Stimulated activated CD4-positive, alpha-beta T cell treated with anti-CD3 and anti-CD28 coated beads, Interleukin-1b, Interleukin-23, amount 100 ng/mL, for 48 hours (primary cell): ENCODE measurements at regions not wholly inside any gene's neighbourhood (a gene's known extent, or its start where the extent isn't known, plus 50 kb on each side); places are given as distances from the start of the nearest gene placed in this dataset.
"Not testable (repeated sequence)": the region's sequence is repeated elsewhere in the genome, so short reads cannot be mapped to it uniquely, and the experiment has no call there.

Experiments used
- DNase-seq: peaks from one replicate; pipeline ENCODE4 v3.0.0-alpha.2; 2020

DNA sequence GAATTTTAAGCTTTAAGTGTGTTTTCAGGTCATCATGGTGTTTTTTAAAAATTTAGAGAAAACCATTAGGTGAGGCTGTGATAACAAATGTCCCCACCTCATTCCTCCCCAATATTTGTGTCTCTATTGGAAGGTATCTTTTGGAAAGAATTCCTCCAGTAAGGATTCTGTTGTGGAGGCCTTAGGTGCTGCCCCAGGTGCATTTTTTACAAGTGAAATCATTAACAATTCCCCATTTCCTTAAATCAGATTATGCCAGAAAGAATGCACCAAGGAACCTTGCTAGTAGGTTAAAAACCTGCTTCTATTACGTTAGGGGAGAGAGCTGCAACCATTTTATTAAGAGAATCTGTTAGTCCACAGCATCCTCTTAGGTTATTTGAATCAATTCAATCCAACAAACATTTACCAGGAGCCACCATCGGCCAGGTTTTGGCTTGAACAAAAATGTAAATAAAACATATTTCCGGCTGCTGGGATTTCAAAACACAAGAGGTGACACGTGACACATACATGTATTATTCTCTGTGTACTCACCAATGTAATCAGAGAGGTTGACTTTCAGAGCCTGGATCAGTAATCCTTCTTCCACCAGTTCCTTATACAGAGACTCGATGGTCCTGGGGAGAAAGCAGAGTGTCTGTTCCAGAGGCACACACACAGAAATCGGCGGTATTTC is 112.5 kb upstream of the ASB18 start:
- no peak for DNase-seq

GRCh38 chr2:236380051-236380612 is 115.9 kb upstream of the ASB18 start:
- no peak for DNase-seq

DNA sequence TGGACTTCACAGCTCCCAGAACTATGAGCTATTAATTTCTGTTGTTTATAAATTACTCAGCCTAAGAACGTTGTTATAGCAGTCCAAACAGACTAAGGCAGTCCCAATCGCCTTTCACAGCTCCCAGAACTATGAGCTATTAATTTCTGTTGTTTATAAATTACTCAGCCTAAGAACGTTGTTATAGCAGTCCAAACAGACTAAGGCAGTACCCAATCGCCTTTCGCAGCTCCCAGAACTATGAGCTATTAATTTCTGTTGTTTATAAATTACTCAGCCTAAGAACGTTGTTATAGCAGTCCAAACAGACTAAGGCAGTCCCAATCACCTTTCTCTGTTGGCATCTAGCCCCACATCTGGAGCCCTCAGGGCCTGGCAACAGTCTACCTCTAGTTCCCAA is 117.0 kb upstream of the ASB18 start:
- not testable (repeated sequence) for DNase-seq

- not testable (repeated sequence) for DNase-seq
Measured at GRCh38 chr2:236389284-236390216, 125.3 kb upstream of the ASB18 start.

- no peak for DNase-seq
Measured at GRCh38 chr2:236393101-236393500, 128.9 kb upstream of the ASB18 start.

DNA sequence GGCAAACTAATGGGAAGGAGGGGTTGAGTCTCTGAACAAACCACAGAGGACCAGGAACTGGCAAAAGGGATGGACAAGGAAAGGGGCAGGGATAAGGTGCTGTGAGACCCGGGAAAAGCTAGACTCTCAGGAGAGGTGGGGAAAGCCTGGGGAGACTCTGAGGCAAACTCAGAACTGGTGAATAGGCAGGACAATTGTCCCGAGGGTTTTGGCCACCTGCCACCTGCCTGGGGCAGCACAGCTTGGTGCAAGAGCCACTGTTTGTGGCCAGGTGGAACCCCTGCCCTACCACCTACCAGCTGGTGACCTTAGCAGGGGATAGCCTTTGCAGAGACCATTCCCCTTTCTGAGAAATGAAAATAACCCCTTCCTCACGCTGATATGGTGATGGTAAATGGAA is 129.4 kb upstream of the ASB18 start:
- DNase-seq = no peak

GRCh38 chr2:236394571-236394970 is 130.4 kb upstream of the ASB18 start:
- DNase-seq = no peak

DNA sequence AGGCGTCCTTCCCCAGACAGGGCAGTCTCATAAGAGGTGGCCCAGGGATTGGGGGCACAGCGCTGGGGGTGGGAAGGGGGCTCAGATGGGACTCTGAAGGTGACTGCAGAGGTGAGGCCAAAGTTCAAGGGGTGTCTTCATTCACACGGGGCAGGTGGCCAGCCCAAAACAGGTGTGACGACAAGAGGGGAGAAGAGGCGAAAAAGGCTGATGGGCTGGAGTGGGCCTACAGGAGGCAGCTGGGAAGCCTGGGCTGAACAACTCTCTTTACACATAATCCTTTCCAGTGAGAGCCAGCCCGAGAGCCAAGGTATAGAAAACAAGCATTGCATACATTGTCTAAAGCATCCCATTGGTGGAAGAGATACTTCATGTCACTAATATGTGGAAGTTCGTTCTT is 130.9 kb upstream of the ASB18 start:
- DNase-seq = no peak

- no peak for DNase-seq
Measured at GRCh38 chr2:236396818-236397350, 132.7 kb upstream of the ASB18 start.

DNA sequence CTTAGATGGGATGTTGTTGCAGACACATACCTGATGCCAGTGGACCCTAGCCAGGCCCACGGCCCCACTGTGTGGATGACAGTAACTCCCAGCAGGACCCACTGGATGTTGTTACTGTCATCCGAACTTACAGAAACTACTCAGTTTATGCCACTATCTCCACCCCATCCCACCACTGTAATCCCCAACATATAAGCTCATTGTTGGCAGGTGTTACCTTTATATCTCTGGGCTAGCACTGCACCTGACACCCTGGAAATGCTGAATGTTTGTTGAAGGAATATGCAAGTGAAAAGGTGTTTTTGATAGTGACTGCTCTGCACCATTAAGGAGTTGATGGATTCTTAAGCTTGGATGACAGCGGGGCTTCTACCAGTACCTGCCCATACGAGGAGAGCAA is 133.5 kb upstream of the ASB18 start:
- DNase-seq = no peak

DNA sequence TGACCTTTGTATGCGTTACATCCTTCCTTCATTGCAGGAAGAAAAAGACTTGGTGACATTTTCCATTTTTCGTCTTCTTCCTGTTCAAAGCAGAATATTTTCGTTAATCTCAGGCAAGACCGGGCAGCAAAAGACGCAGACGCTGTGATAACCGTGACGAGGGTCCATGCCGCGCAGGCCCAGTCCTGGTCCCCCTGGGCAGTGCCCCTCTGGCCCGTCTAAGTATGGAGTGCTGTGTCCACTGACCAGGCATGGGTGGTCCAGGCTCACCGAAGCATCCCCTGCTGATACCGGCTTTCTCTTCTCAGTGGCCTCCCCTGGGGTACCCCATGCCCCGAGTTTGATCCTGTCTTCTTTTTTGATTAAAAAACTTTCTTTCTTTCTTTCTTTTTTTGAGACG is 135.2 kb upstream of the ASB18 start:
- no peak for DNase-seq

GRCh38 chr2:236400046-236400574 is 135.9 kb upstream of the ASB18 start:
- no peak for DNase-seq

GRCh38 chr2:236400594-236401360 is 136.6 kb upstream of the ASB18 start:
- no peak for DNase-seq

- no peak for DNase-seq
Measured at GRCh38 chr2:236402033-236402790, 138.0 kb upstream of the ASB18 start.

GRCh38 chr2:236403125-236403524 is 138.9 kb upstream of the ASB18 start:
- no peak for DNase-seq

DNA sequence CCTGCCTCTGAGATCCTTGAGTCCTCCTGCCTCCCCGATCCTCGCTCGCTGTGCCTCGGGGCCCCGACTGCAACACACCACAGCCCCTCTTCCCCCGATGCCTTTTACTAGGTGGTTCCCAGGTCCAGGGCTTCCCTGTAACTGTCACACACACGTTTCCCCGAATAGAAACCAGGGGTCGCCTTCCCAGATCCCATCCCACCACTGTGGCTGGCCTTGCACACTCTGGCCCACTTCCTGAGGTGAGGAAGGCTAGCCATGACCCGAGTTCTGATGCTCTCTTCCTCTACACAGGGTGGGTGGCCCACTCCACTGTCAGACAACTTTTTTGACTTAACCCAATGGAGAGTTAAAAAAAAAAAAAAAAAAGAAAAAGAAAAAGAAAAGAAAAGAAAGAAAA is 139.6 kb upstream of the ASB18 start:
- DNase-seq = no peak

DNA sequence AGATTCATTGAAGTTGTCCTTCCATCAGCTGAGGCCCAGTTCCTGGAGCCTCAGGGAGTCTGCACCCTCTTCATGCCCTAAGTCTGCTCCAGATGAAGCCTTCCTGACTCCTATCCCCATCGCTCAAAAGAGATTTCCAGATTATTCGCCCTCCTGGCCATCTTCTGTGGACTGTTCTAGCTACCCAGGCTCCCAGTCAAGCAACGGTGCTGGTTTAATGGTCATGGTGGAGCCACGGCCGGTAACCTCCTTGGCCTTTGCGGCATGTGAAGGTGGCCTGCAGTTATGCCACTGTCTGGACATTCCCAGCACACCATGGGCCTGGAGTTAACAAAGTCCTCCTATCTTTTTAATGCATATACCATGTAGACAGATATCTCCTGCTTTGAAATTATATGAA is 140.1 kb upstream of the ASB18 start:
- DNase-seq = no peak

GRCh38 chr2:236405357-236405756 is 141.2 kb upstream of the ASB18 start:
- no peak for DNase-seq

DNA sequence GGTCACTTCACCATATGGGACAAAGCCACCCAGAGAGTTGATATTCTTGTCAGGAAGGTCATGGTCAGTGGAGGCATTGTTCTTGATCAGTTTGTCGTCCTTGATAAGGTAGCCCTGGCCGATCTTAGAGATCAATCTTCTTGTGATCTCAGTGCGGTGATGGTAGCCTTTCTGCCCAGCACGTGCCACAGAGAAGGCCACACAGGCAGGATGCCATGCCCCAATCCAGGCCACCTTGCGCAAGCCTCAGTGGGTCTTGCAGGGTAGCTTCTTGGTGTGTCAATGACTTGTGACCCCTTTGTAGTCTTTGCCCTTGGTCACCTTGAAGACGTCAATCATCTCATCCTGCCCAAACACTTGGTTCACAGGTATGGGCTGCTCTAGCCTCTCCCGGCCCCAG is 143.9 kb upstream of the ASB18 start:
- DNase-seq = no peak

- no peak for DNase-seq
Measured at GRCh38 chr2:236408786-236409185, 144.6 kb upstream of the ASB18 start.

- DNase-seq = no peak
Measured at GRCh38 chr2:236415684-236416444, 151.7 kb upstream of the ASB18 start.
